PC-9 (cell line): ENCODE measurements at regions not wholly inside any gene's neighbourhood (a gene's known extent, or its start where the extent isn't known, plus 50 kb on each side); places are given as distances from the start of the nearest gene placed in this dataset.

Experiments used
- BruUV-seq: library from RNA; stranded (reverse); fragments of 400-500 nt; replicated peaks from 2 replicates; lab custom pipeline; 2021; lab: Mats Ljungman, UMichigan
- CTCF ChIA-PET: fragments of 300-600 bp; sonication (Branson Sonifier 250); formaldehyde crosslinking; loops from one replicate; lab custom pipeline; 2022; ENCODE audit warnings: antibody characterized with exemption; lab: Charles Lee
- POLR2A ChIA-PET: fragments of 300-600 bp; sonication (Branson Sonifier 250); formaldehyde crosslinking; loops from one replicate; lab custom pipeline; 2022; ENCODE audit warnings: antibody characterized with exemption; ENCODE audit not compliant: unreplicated experiment; lab: Charles Lee
- DNase-seq, 2 experiments: peaks; one replicate each; pipeline versions ENCODE4 v3.0.0 to v3.0.0-alpha.2; 2015 to 2022; ENCODE audit warnings: mixed read lengths in 1 of 2
- H2AFZ ChIP-seq: fragments of 200-600 bp; sonication (generic); 2 replicates; pipeline ENCODE4 v1.8.1; 2017; ENCODE audit warnings: antibody characterized with exemption
- H3F3A ChIP-seq: fragments of 200-600 bp; sonication (generic); 2 replicates; pipeline ENCODE4 v1.8.1; 2017; ENCODE audit warnings: antibody characterized with exemption, mild to moderate bottlenecking, low read depth; ENCODE audit not compliant: insufficient read depth
- H3K27ac ChIP-seq: fragments of 200-600 bp; sonication (generic); 2 replicates; pipeline ENCODE4 v1.6.1; 2016; ENCODE audit warnings: mixed run types
- H3K27me3 ChIP-seq: fragments of 200-600 bp; sonication (generic); 2 replicates; pipeline ENCODE4 v1.6.1; 2016; ENCODE audit warnings: low read depth, mixed run types; ENCODE audit not compliant: insufficient read depth
- H3K36me3 ChIP-seq: fragments of 200-600 bp; sonication (generic); 2 replicates; pipeline ENCODE4 v1.6.1; 2016; ENCODE audit warnings: low read depth, mixed run types
- H3K4me1 ChIP-seq: fragments of 200-600 bp; sonication (generic); replicated peaks from 2 replicates; pipeline ENCODE4 v1.6.1; 2016; ENCODE audit warnings: mixed run types; ENCODE audit not compliant: insufficient read depth
- H3K4me2 ChIP-seq: fragments of 200-600 bp; sonication (generic); 2 replicates; pipeline ENCODE4 v1.6.1; 2017; ENCODE audit warnings: mixed run types
- H3K4me3 ChIP-seq: fragments of 200-600 bp; sonication (generic); 2 replicates; pipeline ENCODE4 v1.6.1; 2016; ENCODE audit warnings: mixed run types
- H3K79me2 ChIP-seq: fragments of 200-600 bp; sonication (generic); 2 replicates; pipeline ENCODE4 v1.6.1; 2017; ENCODE audit warnings: low read depth, mixed run types
- H3K9me2 ChIP-seq: fragments of 200-600 bp; sonication (generic); 2 replicates; pipeline ENCODE4 v1.8.1; 2017; ENCODE audit warnings: mild to moderate bottlenecking; ENCODE audit not compliant: insufficient read depth
- H3K9me3 ChIP-seq: fragments of 200-600 bp; sonication (generic); 2 replicates; pipeline ENCODE4 v1.8.1; 2016; ENCODE audit warnings: low read depth; ENCODE audit not compliant: insufficient read depth
- H4K20me1 ChIP-seq: fragments of 200-600 bp; sonication (generic); 2 replicates; pipeline ENCODE4 v1.8.1; 2017; ENCODE audit not compliant: insufficient read depth
- CTCF ChIP-seq: fragments of 200-600 bp; sonication (generic); conservative IDR thresholded peaks from 2 replicates; pipeline ENCODE4 v1.6.1; 2017; ENCODE audit warnings: mixed run types, antibody characterized with exemption, mild to moderate bottlenecking, moderate library complexity
- EZH2 ChIP-seq: fragments of 200-600 bp; sonication (generic); IDR thresholded peaks from 2 replicates; pipeline ENCODE4 v1.8.0; 2017; ENCODE audit warnings: antibody characterized with exemption, low read depth
- intact Hi-C: fragments of 100-400 bp; cut with micrococcal nuclease; formaldehyde crosslinking; loops from one replicate; pipeline ENCODE4 v1.10.0; 2022; ENCODE audit not compliant: unreplicated experiment

GRCh38 chr14:39694341-39694740 lies 262.1 kb upstream of the FBXO33 start:
- POLR2A ChIA-PET: no interaction called here
- TF ChIP-seq EZH2 (no peak), CTCF (no peak)
- intact Hi-C loops: no loop called here
- no peaks in the 10 kb centered on the region for H3K36me3 ChIP-seq
- DNase-seq: no peak
- H3F3A ChIP-seq: no peaks in the 10 kb centered on the region
- H3K9me3 ChIP-seq: no peaks in the 10 kb centered on the region
- no peak overlapping the region for H2AFZ ChIP-seq
- H3K27ac ChIP-seq: no peak overlapping the region
- no peaks in the 10 kb centered on the region for H3K79me2 ChIP-seq
- CTCF ChIA-PET: no interaction called here
- BruUV-seq: no TSS peak
- no peaks in the 10 kb centered on the region for H3K27me3 ChIP-seq
- no peaks in the 10 kb centered on the region for H3K9me2 ChIP-seq
- no peaks in the 10 kb centered on the region for H3K4me1 ChIP-seq
- H4K20me1 ChIP-seq: no peaks in the 10 kb centered on the region
- no peak overlapping the region for H3K4me2 ChIP-seq
- H3K4me3 ChIP-seq: no peak overlapping the region

- H4K20me1 ChIP-seq: no peaks in the 10 kb centered on the region
- no peaks in the 10 kb centered on the region for H3K4me1 ChIP-seq
- H3K9me3 ChIP-seq: no peaks in the 10 kb centered on the region
- no TSS peak for BruUV-seq
- no peaks in the 10 kb centered on the region for H3F3A ChIP-seq
- no peak overlapping the region for H3K27ac ChIP-seq
- POLR2A ChIA-PET: no interaction called here
- no peaks in the 10 kb centered on the region for H3K27me3 ChIP-seq
- no peak for DNase-seq
- no peak overlapping the region for H3K4me3 ChIP-seq
- H2AFZ ChIP-seq: no peak overlapping the region
- no peaks in the 10 kb centered on the region for H3K79me2 ChIP-seq
- no peak overlapping the region for H3K4me2 ChIP-seq
- no peaks in the 10 kb centered on the region for H3K36me3 ChIP-seq
- TF ChIP-seq CTCF (no peak), EZH2 (no peak)
- H3K9me2 ChIP-seq: no peaks in the 10 kb centered on the region
- intact Hi-C loops: no loop called here
- CTCF ChIA-PET: no interaction called here
Measured at GRCh38 chr14:39683691-39684260, 251.5 kb upstream of the FBXO33 start.

- no peak overlapping the region for H3K27ac ChIP-seq
- H3K79me2 ChIP-seq: no peaks in the 10 kb centered on the region
- no peak overlapping the region for H3K4me3 ChIP-seq
- ChIA-PET CTCF (no interaction called here), POLR2A (no interaction called here)
- no peaks in the 10 kb centered on the region for H3K27me3 ChIP-seq
- intact Hi-C loops: no loop called here
- H3K4me1 ChIP-seq: no peaks in the 10 kb centered on the region
- H3K9me2 ChIP-seq: no peaks in the 10 kb centered on the region
- no peak overlapping the region for H3K4me2 ChIP-seq
- H4K20me1 ChIP-seq: no peaks in the 10 kb centered on the region
- DNase-seq: no peak
- no TSS peak for BruUV-seq
- TF ChIP-seq CTCF: no peak
- no peak for TF ChIP-seq EZH2
- no peaks in the 10 kb centered on the region for H3K36me3 ChIP-seq
- no peak overlapping the region for H2AFZ ChIP-seq
- H3K9me3 ChIP-seq: no peaks in the 10 kb centered on the region
- no peaks in the 10 kb centered on the region for H3F3A ChIP-seq
Measured at GRCh38 chr14:39682582-39682981, 250.3 kb upstream of the FBXO33 start.
